Activated CD4-positive, alpha-beta memory T cell treated with anti-CD3 and anti-CD28 coated beads, Interleukin-2, amount 10 ng/mL, durations not matched to agents 7 days and 5 days (primary cell): ENCODE measurements at regions not wholly inside any gene's neighbourhood (a gene's known extent, or its start where the extent isn't known, plus 50 kb on each side); places are given as distances from the start of the nearest gene placed in this dataset.

Experiments used
- CTCF ChIA-PET: fragments of 350-600 bp; sonication (Branson Sonifier 250); formaldehyde crosslinking; loops from one replicate; lab custom pipeline; 2021; ENCODE audit warnings: antibody characterized with exemption, inconsistent platforms; lab: Charles Lee
- POLR2A ChIA-PET: fragments of 350-600 bp; sonication (Branson Sonifier 250); formaldehyde crosslinking; loops from one replicate; lab custom pipeline; 2021; ENCODE audit warnings: antibody characterized with exemption; lab: Charles Lee
- DNase-seq: peaks from one replicate; pipeline ENCODE4 v3.0.0-alpha.2; 2020
- H3K27ac Mint-ChIP-seq: one replicate; pipeline ENCODE4 v1.8.0; 2021; ENCODE audit warnings: mild to moderate bottlenecking, mixed read lengths
- H3K27me3 Mint-ChIP-seq: one replicate; pipeline ENCODE4 v1.8.0; 2021; ENCODE audit warnings: mixed read lengths
- H3K36me3 Mint-ChIP-seq: one replicate; pipeline ENCODE4 v1.8.0; 2021; ENCODE audit warnings: low read depth, mixed read lengths
- H3K4me1 Mint-ChIP-seq: one replicate; pipeline ENCODE4 v1.8.0; 2021; ENCODE audit warnings: mixed read lengths
- H3K4me3 Mint-ChIP-seq: one replicate; pipeline ENCODE4 v1.8.0; 2021; ENCODE audit warnings: mild to moderate bottlenecking, mixed read lengths
- H3K9me3 Mint-ChIP-seq: one replicate; pipeline ENCODE4 v1.8.0; 2021; ENCODE audit warnings: mixed read lengths

DNA sequence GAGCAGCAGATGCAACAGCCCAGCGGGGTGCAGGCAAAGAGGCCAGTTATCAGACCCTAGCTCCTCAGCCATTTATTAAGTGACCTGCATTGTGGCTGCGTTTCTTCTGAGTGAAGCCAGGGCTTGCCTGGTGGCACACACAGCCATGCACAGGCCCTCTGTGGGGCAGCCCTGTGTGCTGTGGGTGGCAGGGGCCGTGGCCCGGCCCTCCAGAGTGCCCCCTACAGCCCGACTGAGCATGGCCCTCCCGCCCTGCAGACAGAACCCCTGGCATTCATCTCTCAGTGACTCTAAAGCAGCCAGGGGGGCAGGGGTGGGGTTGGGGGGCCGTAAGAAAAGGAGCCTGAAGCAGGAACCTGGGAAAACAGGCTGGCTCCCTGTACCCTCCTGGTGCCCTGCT is 226.0 kb upstream of the PWP1 start:
- Mint-ChIP-seq H3K4me1 (peaks cover 5% of the 10 kb centered on the region), H3K36me3 (no peaks in the 10 kb centered on the region), H3K27me3 (no peaks in the 10 kb centered on the region), H3K9me3 (no peaks in the 10 kb centered on the region), H3K27ac (no peak overlapping the region), H3K4me3 (no peak overlapping the region)
- ChIA-PET CTCF (no interaction called here), POLR2A (no interaction called here)
- no peak for DNase-seq

DNA sequence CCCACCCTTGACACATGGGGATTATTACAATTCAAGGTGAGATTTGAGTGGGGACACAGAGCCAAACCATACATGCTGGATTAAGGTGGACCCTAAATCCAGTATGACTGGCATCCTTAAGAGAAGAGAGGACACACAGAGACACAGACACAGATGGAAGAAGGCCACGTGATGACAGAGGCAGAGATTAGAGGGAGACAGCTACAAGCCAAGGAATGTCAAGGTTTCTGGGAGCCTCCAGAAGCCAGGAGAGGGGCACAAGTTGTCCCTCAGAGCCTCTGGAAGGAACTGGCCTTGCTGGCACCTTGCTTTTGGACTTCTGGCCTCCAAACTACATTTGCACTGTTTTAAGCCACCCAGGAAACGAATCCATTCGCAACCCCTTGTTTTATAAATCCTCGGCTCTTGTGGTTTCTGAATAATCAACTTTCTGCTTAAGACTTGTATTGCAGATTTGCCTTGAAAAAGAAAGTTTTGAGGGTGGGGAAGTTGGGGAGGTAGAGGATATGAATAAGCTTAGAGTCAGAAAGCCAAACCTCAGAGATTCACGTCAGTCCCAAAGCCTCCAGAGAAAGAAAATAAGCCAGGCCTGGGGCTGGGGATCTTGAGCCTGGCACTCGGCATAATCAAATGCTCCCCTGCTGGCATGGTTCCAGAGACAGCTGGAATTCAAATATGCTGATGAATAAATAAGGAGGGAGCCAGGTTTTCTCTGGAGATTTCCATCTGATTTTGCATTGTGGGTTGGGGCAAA is 224.2 kb upstream of the PWP1 start:
- no peak for DNase-seq
- ChIA-PET POLR2A (no interaction called here), CTCF (no interaction called here)
- Mint-ChIP-seq H3K4me1 (peaks cover 5% of the 10 kb centered on the region), H3K27ac (no peak overlapping the region), H3K9me3 (no peaks in the 10 kb centered on the region), H3K27me3 (no peaks in the 10 kb centered on the region), H3K4me3 (no peak overlapping the region), H3K36me3 (no peaks in the 10 kb centered on the region)

- no peak for DNase-seq
- H3K36me3 Mint-ChIP-seq: no peaks in the 10 kb centered on the region
- ChIA-PET POLR2A (no interaction called here), CTCF (no interaction called here)
- H3K9me3 Mint-ChIP-seq: no peaks in the 10 kb centered on the region
- H3K27ac Mint-ChIP-seq: no peak overlapping the region
- peaks cover 5% of the 10 kb centered on the region for H3K4me1 Mint-ChIP-seq
- no peaks in the 10 kb centered on the region for H3K27me3 Mint-ChIP-seq
- no peak overlapping the region for H3K4me3 Mint-ChIP-seq
Measured at GRCh38 chr12:107462428-107463332, 222.9 kb upstream of the PWP1 start.

DNA sequence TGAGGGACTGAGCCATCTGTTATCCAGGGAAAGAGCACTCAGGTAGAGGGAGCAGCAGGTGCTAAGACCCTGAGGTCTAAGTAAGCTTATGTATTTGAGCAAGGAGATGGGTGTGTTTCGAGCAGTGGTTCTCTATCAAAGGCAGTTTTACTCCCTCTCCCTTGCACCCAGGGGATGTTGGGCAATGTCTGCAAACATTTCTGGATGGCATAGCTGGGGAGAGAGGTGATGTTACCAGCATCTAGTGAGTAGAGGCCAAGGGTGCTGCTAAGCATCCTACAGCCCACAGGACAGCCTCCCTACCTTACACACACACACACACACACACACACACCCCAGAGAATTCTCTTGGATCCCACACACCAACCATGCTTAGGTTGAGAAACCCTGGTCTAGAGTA is 221.0 kb upstream of the PWP1 start:
- H3K27me3 Mint-ChIP-seq: no peaks in the 10 kb centered on the region
- H3K4me1 Mint-ChIP-seq: peaks cover 10% of the 10 kb centered on the region
- no peaks in the 10 kb centered on the region for H3K9me3 Mint-ChIP-seq
- CTCF ChIA-PET: no interaction called here
- no peak for DNase-seq
- H3K4me3 Mint-ChIP-seq: no peak overlapping the region
- no peaks in the 10 kb centered on the region for H3K36me3 Mint-ChIP-seq
- no peak overlapping the region for H3K27ac Mint-ChIP-seq
- POLR2A ChIA-PET: no interaction called here

DNA sequence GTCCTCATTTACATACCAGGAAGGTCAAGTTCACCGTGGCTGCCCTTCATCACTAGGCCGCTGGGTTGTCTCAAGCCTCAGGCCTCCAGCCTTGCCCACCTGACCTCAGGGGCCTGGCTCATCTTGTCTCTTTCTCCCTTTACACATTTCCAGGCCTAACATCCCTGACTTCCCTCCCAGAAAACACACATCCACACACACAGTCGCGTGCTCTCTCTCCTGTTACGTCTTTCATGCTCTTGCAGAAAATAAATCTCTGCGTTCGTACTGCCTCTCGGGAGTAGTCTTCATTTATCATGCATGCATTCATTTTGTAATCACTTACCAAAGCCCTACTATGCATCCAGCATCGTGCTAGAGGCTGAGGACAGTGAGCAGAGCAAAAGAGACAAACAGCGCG is 220.0 kb upstream of the PWP1 start:
- Mint-ChIP-seq H3K27ac (no peak overlapping the region), H3K36me3 (no peaks in the 10 kb centered on the region), H3K27me3 (no peaks in the 10 kb centered on the region), H3K4me3 (no peak overlapping the region), H3K4me1 (peaks cover 10% of the 10 kb centered on the region), H3K9me3 (no peaks in the 10 kb centered on the region)
- ChIA-PET POLR2A (no interaction called here), CTCF (no interaction called here)
- DNase-seq: no peak

DNA sequence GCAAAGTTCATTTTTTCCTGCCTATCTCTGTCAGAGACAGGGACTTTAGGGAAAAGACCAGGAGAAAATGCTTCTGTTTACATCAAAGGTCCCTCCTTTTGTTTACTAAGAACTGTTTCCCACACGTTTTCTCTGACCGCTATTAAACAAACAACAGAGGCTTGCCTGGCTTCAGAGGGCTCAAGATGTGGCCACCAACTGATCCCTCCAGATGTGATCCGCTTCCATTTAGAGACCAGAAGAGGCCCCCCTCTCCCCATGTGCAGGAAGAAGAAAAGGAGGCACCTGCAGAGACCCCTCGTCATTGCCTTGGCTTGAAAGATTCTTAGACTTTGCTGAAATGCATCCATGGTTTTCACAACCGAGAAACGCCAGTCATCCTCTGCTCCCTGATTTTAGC is 217.9 kb upstream of the PWP1 start:
- H3K27me3 Mint-ChIP-seq: no peaks in the 10 kb centered on the region
- H3K27ac Mint-ChIP-seq: no peak overlapping the region
- no peak overlapping the region for H3K4me3 Mint-ChIP-seq
- H3K9me3 Mint-ChIP-seq: no peaks in the 10 kb centered on the region
- CTCF ChIA-PET: no interaction called here
- no peak for DNase-seq
- H3K4me1 Mint-ChIP-seq: peaks cover 5% of the 10 kb centered on the region
- H3K36me3 Mint-ChIP-seq: no peaks in the 10 kb centered on the region
- POLR2A ChIA-PET: no interaction called here

GRCh38 chr12:107468182-107468581 is 217.4 kb upstream of the PWP1 start:
- H3K27me3 Mint-ChIP-seq: no peaks in the 10 kb centered on the region
- H3K27ac Mint-ChIP-seq: no peak overlapping the region
- no peaks in the 10 kb centered on the region for H3K36me3 Mint-ChIP-seq
- peaks cover 5% of the 10 kb centered on the region for H3K4me1 Mint-ChIP-seq
- no peak overlapping the region for H3K4me3 Mint-ChIP-seq
- POLR2A ChIA-PET: no interaction called here
- DNase-seq: no peak
- CTCF ChIA-PET: no interaction called here
- no peaks in the 10 kb centered on the region for H3K9me3 Mint-ChIP-seq

DNA sequence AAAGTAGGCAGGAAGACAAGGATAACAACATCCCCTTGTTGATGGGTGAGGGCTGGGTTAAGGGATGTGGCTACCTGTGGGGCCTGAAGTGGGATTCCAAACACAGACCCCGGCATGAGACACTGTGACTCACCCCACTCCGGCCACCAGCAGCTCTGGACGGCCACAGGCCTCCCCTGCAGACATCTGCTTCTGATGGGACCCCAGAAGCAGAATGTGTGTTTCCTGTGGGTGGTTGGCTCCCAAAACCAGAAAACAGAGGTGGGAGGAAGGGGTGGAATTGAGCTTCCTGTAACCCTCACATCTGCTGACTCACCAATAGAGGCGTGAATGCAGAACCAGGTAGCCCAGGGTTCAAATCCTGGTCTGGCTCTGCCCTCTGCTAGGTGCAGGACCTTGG is 216.6 kb upstream of the PWP1 start:
- Mint-ChIP-seq H3K9me3 (no peaks in the 10 kb centered on the region), H3K27me3 (no peaks in the 10 kb centered on the region), H3K4me3 (no peak overlapping the region), H3K27ac (no peak overlapping the region), H3K36me3 (no peaks in the 10 kb centered on the region), H3K4me1 (peaks cover 5% of the 10 kb centered on the region)
- ChIA-PET POLR2A (no interaction called here), CTCF (no interaction called here)
- no peak for DNase-seq

DNA sequence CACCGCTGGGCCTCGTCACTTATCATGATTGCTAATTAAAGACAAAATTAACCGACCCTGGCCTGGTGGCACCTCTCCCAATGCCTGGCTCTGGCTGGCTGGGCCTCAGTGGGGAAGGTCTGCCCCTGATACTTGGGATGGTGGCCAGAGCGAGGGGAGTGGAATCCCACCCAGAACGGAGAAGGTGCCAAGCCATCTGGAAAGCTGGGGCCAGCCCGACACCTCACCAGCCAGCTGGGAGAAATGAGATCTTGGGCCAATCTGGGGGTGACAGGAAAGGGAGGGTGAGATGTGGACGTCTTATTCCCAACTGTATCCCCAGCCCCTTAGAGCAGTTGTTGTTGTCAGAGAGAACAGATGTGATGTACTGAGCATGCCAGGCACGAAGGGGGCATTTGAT is 215.0 kb upstream of the PWP1 start:
- CTCF ChIA-PET: no interaction called here
- no peaks in the 10 kb centered on the region for H3K36me3 Mint-ChIP-seq
- POLR2A ChIA-PET: no interaction called here
- no peaks in the 10 kb centered on the region for H3K27me3 Mint-ChIP-seq
- no peak overlapping the region for H3K4me3 Mint-ChIP-seq
- H3K9me3 Mint-ChIP-seq: no peaks in the 10 kb centered on the region
- peaks cover 12% of the 10 kb centered on the region for H3K4me1 Mint-ChIP-seq
- no peak for DNase-seq
- no peak overlapping the region for H3K27ac Mint-ChIP-seq

- peaks cover 17% of the 10 kb centered on the region for H3K4me1 Mint-ChIP-seq
- no peaks in the 10 kb centered on the region for H3K9me3 Mint-ChIP-seq
- no peak overlapping the region for H3K27ac Mint-ChIP-seq
- no peaks in the 10 kb centered on the region for H3K36me3 Mint-ChIP-seq
- CTCF ChIA-PET: no interaction called here
- H3K4me3 Mint-ChIP-seq: no peak overlapping the region
- no peak for DNase-seq
- POLR2A ChIA-PET: no interaction called here
- no peaks in the 10 kb centered on the region for H3K27me3 Mint-ChIP-seq
Measured at GRCh38 chr12:107472308-107472707, 213.3 kb upstream of the PWP1 start.

DNA sequence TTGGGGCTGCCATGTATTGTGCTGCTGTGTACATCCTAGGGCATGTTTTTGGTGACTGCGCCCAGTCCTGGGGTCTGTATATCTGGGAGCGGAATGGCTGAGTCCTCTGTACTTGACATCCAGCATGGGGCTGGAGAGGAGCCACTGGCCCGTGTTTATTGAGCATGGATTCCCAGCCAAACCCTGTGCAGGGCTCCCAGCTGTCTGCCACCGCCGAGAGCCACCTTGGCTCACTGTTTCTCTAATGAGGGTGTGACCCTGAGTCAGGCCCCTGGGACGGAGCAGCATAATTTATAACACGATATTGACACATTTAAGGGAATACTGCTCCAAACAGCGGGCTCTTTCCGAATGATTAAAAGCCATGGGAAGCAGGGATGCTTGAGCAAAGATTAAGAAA is 211.5 kb upstream of the PWP1 start:
- H3K27ac Mint-ChIP-seq: no peak overlapping the region
- ChIA-PET CTCF (no interaction called here), POLR2A (no interaction called here)
- H3K9me3 Mint-ChIP-seq: no peaks in the 10 kb centered on the region
- H3K36me3 Mint-ChIP-seq: no peaks in the 10 kb centered on the region
- no peaks in the 10 kb centered on the region for H3K27me3 Mint-ChIP-seq
- H3K4me3 Mint-ChIP-seq: no peak overlapping the region
- DNase-seq: no peak
- H3K4me1 Mint-ChIP-seq: peaks cover 11% of the 10 kb centered on the region

DNA sequence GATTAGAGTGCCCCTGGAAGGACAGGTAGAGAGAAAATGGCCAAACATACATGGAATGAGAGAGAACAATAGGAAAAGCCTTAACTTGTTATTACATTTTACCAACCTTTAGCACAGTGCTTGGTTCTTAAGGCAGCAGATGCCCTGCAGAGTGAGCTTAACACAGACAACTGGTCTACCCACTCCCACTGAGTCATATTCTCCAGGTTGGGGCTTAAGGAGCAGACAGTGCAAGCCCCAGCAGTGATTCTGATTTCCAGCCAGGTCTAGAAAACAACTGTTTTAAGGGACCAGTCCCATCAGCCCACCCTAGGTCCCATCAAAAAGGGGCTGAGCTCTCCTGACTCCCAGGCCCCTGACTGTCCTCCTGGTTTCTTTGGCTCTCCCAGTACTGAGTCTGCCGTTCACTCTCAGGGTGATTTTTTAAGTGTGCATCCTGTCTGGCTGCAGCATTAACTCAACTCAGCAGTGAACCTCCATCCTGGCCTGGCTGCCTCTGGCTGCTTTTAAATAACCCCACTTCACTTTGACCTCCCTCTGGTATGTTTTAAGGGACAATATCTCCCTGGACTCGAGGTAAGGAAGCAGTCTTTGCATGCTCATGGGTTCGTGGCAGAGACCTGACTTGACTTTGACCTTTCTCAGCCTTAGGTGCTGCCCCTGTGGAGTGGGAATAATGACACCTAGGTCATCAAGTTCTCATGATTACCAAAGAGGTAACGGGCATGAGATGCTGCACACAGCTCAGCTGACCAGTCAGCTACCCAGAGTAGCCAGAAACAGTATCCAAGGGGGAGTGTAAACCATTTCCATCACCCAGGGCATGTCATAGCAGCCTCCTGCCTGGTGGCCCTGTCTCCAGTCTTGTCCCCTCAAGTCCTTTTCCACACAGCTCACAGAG is 210.7 kb upstream of the PWP1 start:
- Mint-ChIP-seq H3K9me3 (no peaks in the 10 kb centered on the region), H3K27ac (no peak overlapping the region)

GRCh38 chr12:107475900-107476299 is 209.7 kb upstream of the PWP1 start:
- Mint-ChIP-seq H3K4me3 (no peak overlapping the region), H3K4me1 (peaks cover 11% of the 10 kb centered on the region), H3K27me3 (no peaks in the 10 kb centered on the region), H3K27ac (no peak overlapping the region), H3K9me3 (no peaks in the 10 kb centered on the region), H3K36me3 (no peaks in the 10 kb centered on the region)
- ChIA-PET CTCF (no interaction called here), POLR2A (no interaction called here)
- no peak for DNase-seq

More for the DNA sequence above, 210.7 kb upstream of the PWP1 start:
- H3K4me1 Mint-ChIP-seq: peaks cover 11% of the 10 kb centered on the region
- no peaks in the 10 kb centered on the region for H3K27me3 Mint-ChIP-seq
- no peak overlapping the region for H3K4me3 Mint-ChIP-seq
- ChIA-PET CTCF (no interaction called here), POLR2A (no interaction called here)
- H3K36me3 Mint-ChIP-seq: no peaks in the 10 kb centered on the region
- DNase-seq: no peak
